ENCODE measurements at regions not wholly inside any gene's neighbourhood (a gene's known extent, or its start where the extent isn't known, plus 50 kb on each side); places are given as distances from the start of the nearest gene placed in this dataset.

- peak; percentile 79 for DNase-seq
Observed at GRCh38 chr5:147037515-147038205, 159.1 kb upstream of the PPP2R2B start.

DNA sequence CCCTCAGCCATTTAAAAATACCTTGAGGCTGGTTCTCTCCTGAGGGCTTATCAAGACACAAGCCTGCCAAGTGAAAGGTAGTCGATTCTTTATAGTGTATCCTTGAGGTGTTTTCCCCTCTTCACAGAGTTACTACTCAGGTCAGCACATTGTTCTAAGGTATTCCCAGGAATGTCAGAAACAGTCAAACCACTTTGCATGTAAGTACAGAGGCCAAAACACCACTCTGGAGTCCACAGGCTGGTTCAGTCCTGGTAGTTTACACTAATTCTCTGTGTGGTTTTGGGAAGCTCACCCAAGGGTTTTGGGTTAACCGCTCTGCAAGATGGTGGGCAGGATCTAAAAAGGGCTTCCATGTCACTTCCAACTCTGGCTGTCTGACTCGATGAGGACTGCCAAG is 162.3 kb upstream of the PPP2R2B start:
- DNase-seq: no peak

GRCh38 chr5:147044572-147045273 is 166.2 kb upstream of the PPP2R2B start:
- DNase-seq: no peak

DNA sequence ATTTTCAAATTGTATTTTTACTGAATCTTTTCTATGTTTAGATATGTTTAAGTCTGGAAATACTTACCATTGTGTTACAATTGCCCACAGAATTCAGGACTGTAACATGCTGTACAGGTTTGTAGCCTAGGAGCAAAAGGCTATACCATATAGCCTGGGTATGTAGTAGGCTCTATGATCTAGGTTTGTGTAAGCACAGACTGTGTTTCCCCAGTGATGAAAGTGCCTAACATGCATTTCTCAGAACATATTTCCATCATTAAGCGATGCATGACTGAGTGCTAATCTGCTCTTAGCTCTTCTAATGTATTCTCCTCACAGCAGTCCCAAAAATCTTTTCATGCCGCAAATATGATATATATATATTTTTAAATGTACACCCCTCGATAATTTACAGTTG is 166.7 kb upstream of the PPP2R2B start:
- peak; percentile 9 for DNase-seq

GRCh38 chr5:147046281-147046680 is 167.7 kb upstream of the PPP2R2B start:
- DNase-seq: no peak

GRCh38 chr5:147046894-147047293 is 168.3 kb upstream of the PPP2R2B start:
- DNase-seq: no peak

DNA sequence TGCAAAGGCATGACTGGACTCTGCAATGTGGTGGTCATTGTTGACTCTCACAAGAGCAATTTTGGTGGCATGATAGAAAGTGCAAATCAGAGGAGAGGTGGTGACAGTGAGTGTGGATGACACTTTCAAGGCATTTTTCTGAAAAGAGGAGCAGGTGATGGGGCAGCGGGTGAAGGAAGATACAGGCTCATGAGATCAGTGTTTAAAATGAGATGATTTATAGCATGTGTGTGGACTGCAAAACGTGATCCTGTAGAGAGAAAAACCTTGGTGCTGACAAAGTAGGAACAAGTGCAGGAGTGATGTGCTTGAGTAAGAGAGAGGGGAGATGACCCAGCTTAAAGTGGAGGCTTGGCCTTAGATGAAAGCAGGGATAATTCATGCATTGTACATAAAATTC is 171.2 kb upstream of the PPP2R2B start:
- DNase-seq: no peak

GRCh38 chr5:147050172-147050571 is 171.6 kb upstream of the PPP2R2B start:
- DNase-seq: no peak

- no peak for DNase-seq
Observed at GRCh38 chr5:147051193-147051592, 172.6 kb upstream of the PPP2R2B start.

GRCh38 chr5:147052519-147052918 is 174.0 kb upstream of the PPP2R2B start:
- no peak for DNase-seq

DNA sequence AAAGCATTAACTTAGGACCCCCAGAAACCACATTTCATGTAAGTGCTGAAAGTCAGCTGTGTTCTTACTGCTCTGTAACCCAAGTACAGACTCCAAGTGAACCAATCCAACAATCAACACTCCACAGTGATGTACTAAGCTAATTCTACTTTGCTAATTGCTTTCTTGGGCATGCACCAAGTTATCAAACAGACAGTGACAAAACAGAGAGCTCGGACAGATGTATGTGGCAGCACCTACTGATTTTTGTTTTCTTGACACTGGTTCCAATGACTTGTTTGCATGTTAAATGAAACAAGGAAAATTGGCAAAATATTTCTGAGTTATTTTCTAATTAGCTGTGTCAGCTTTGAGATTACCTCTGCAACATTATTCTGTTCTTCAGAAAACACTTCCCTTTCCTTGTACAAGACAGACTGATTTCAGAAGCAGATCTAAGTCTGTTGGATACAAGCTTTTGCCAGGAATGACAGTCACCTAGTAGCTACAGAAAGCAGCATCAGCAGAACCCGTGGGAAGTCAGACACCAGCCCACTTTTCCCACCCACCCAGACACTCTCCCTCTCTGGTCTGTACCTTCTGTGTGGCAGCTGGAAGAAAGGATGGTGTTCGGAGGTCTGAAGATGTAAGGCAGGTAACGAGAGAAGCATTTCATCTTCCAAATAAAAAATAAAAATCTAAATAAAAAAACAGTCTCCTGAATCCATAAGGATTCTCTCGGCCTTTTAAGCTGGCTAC is 176.7 kb upstream of the PPP2R2B start:
- DNase-seq: no peak

DNA sequence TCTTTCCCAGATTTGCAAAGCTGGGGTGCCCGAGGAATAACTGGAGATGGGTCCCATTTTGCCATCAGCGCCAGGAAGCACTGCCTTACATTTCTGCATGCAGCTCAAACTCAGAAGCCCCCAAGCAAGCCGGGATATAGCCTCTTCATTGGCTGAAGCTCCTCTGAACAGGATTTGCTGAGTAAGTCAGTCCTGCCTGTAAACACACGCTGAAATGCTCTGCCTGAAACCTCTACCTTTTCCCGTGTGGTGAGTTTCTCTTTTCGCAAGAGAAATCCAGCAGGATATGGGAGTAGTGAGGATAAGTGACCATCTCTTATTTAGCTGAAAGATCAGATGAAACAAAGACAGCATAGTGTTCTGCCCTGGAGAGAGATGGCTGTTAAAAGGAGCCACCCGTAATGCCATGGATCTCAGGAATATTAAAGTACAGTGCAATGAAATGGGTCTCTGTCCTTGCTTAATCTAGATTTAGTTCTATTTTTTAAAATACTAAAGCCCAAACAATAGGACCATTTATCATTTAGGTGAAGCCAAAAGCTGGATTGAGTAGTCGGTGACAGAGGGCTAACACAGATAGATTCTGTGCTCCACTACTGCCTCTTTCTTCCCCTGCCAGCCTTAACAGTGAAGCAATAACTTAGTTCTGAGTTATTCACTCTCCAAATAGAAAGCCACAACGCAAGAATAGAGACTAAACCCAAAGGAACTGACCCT is 177.5 kb upstream of the PPP2R2B start:
- DNase-seq: no peak

GRCh38 chr5:147057051-147057450 is 177.8 kb upstream of the STK32A start:
- no peak for DNase-seq

- peak; percentile 47 for DNase-seq
Observed at GRCh38 chr5:147061431-147061830, 173.4 kb upstream of the STK32A start.

GRCh38 chr5:147062427-147062826 is 172.4 kb upstream of the STK32A start:
- DNase-seq: peak; percentile 44

- no peak for DNase-seq
Observed at GRCh38 chr5:147063943-147064342, 170.9 kb upstream of the STK32A start.

- DNase-seq: no peak
Observed at GRCh38 chr5:147065071-147065470, 169.8 kb upstream of the STK32A start.

- no peak for DNase-seq
Observed at GRCh38 chr5:147068998-147069397, 165.8 kb upstream of the STK32A start.

GRCh38 chr5:147072622-147073021 is 162.2 kb upstream of the STK32A start:
- peak; percentile 85 for DNase-seq

GRCh38 chr5:147073098-147073497 is 161.7 kb upstream of the STK32A start:
- DNase-seq: peak; percentile 84

DNA sequence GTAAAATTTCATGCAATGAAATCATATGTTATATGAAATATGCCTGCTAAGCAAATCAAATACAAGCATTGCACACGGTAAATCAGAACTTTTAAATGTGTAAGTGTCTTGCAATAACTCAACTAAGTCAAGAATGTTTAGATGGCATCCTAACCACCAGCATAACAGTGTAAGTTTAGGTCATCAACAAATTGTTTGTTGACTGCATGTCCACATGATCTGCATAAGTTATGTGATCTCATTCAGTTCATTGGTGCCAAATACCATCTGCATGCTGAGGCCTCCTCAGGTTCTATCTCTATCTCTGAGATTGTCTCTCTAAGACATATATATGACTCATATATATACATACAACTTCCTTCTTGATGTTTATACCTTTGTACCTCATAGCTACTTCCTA is 159.6 kb upstream of the STK32A start:
- DNase-seq: peak; percentile 21

DNA sequence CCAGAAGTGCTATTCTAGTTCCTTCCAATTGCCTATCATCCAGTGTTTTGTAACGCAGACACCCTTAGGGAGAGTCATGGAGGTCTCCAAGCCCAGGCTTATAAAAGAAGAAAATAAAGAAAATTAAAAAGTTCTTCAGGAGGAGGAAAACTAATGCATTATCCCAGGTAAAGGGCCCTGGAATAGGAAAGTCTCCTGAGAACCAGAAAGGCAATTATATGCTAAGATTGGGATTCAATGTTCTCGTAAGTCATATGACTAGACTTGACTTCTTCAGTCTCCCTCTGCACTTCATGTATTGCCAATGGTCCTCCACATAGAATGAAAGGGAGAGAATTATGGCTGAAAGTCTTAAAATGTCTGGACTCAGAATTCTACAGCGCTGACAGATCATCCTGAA is 154.4 kb upstream of the STK32A start:
- DNase-seq: no peak

- DNase-seq: peak; percentile 51
Observed at GRCh38 chr5:147081311-147081764, 153.5 kb upstream of the STK32A start.
